Ovary (tissue), 3 donors: ENCODE measurements at regions not wholly inside any gene's neighbourhood (a gene's known extent, or its start where the extent isn't known, plus 50 kb on each side); places are given as distances from the start of the nearest gene placed in this dataset.

ENCODE experiments used
- CTCF ChIP-seq, 3 donors: fragments of 450-650 bp in 2 of 3; fragments of 200-600 bp in 1 of 3; IDR thresholded peaks; one replicate each; pipeline versions ENCODE4 v1.5.1 to v1.8.0; 2016 to 2022; ENCODE audit warnings: antibody characterized with exemption in 3 of 3, mild to moderate bottlenecking in 1 of 3
- EP300 ChIP-seq: sonication (generic); formaldehyde crosslinking; IDR thresholded peaks from one replicate; pipeline ENCODE4 v1.6.1; 2017; ENCODE audit warnings: antibody characterized with exemption
- POLR2A ChIP-seq: fragments of 450-650 bp; IDR thresholded peaks from one replicate; pipeline ENCODE4 v1.6.1; 2017; ENCODE audit warnings: antibody characterized with exemption, mild to moderate bottlenecking, moderate library complexity
- donor health status: DM: no; HTN: no; CAD: no.

DNA sequence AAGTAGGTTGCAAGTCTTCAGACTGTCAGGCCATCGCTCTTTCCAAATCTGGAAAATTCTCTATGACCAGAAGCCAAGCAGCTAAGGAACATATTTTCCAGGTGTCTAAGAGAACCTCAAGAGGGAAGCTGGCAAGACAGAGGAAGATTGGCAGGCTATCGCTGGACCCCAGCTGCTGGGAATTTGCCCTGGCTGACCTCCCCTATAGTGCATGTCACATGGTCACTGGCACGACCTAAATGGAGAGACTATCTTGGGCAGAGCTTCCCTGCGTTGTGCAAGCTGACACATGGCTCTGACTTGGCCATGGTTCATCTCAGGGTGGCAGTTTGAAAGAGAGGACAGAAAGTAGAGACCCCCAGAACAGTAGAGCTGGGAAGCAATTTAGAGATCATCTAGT is 104.9 kb upstream of the ZNF618 start:
- no peak for TF ChIP-seq CTCF (IDR thresholded peaks at IDR 0.05)
- no peak for TF ChIP-seq EP300
- no peak for TF ChIP-seq POLR2A
